NOMO-1 treated with dmso at 0.1 percent for 144 hours (cell line): ENCODE measurements at regions not wholly inside any gene's neighbourhood (a gene's known extent, or its start where the extent isn't known, plus 50 kb on each side); places are given as distances from the start of the nearest gene placed in this dataset.

Experiments
- DNase-seq: peaks from one replicate; lab custom pipeline; 2025; ENCODE audit not compliant: unreplicated experiment; lab: John Stamatoyannopoulos, UW

DNA sequence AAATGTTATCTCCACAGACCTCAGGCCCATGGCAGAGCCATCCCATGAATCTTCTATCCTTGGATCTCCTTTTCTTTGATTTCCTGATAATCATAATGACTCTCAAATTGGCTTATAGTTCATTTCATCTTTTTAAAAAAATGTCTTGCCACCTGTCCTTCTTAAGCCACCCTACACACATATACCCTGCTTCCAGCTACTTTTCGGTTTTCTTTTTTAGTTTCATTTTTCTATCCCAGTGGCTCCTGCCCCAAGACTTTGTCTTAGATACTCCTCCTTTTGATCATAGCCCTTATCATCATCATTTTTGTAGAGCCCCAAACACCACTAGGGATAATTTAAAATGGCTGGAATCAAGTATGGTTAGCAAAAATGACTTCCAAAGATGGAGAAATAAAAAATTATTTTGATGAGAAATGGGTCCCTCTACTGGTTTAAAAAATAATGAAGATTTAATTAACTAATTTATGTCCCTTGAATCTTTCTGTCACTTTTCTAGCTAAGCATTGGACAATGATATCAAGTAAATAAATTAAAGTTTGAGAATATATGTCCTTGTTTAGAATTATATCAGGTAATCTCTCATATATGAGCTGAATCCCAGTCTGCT is 277.3 kb upstream of the SEMA3D start:
- no peak for DNase-seq

DNA sequence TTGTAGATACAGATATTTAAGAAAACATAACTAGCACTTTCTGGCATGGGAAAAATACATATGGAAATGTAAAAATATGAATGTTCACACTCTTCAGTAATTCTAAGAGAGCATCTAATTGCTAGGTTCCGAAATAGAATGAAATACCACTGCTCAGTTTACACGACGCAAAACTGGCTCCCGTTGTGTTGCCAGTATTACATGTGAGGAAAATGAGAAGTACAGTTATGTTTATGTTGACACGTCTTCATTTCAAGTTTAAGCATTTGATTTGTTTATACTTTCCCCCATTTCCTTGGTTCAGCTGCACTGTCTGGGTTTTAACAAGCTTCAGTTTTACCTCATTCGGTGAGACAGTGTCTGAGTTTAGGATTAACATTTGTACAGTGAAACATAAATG is 275.8 kb upstream of the SEMA3D start:
- no peak for DNase-seq

DNA sequence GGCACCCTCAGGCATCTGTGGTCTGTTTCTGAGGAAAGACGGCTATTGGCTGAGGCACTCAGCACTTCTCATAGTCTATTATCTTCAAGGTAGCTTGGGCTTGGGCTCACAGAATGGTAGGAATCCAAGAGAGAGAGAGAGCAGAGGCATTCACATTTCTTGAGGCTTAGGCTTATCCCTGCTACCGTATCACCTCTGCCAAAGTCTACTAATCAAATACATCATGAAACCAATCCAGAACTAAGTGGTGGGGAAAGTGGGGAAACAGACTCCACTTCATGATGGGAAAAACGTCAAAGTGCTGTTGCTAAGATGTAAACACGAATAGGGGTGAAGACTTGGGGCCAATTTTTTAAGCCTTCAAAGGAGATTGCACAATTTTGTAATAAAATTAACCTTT is 271.1 kb upstream of the SEMA3D start:
- no peak for DNase-seq

DNA sequence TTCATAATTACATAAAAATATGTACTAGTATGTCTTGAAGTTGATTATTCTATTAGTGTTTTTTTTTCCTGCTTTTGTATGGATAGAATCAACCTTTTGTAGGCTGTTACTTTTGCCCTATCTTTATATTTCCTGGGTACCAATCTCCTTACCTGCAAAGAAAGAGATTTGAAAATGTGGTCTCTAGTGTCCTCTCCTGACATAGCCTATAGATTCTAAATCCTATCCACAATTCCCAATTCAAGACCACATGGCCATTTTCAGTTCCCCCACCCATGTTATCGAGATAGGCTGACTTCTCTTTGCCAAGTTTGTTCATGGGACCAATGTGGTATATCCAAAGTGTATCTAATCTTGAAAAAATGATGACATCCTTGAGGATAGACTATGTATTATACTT is 269.4 kb upstream of the SEMA3D start:
- DNase-seq: no peak

DNA sequence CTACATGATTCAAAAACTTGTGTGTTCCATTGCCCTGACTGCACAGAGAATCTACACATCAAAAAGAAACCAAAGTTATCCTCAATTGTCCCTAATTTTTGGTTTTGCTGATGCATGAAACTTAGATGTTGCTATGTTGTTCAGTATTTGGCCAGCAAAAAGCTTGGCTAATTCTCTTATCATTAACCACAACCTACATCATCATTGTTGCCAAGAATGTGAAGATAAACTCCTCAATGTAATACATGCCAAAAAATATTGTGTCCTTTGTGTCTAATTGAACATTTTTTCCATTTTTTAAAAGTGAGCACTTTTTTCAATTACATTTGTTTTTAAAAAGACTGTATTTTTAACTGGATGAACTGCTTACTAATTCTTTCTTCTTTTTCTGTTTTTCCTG is 268.0 kb upstream of the SEMA3D start:
- no peak for DNase-seq

DNA sequence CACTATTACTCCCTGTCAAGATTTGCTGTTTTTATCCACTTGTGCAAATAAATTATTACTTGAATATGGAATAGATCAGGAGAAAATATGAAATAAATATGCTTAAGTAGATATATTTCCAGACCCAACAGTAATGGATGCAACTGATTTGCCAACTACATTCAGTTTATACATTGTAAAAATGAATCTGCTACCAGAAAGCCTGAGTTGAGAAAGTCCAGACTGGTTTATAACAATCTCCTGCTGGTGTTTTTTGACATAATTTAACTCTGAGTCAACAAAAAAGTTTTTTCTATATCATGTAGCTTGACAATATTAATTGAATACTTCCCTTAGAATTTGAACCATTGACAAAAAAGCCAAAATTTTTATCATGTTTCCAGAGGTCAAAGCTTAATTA is 265.8 kb upstream of the SEMA3D start:
- no peak for DNase-seq

DNA sequence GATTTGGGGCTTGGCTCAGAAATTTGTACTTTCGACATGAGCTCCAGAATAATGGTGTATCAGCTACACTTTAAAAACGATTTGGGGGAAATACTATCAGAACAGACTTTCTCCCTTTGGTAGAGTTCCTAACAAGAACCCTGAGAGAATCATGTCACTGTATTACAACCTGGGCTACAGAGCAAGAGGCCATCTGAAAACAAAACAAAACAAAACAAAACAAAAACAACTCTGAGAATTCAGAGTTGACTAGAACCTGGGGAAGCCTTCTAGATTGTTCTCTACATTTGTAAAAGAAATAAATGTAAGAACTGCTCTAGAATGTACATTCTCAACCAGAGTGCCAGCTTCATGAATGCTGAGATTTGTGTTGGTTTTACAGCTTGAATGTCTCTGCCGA is 262.6 kb upstream of the SEMA3D start:
- no peak for DNase-seq

DNA sequence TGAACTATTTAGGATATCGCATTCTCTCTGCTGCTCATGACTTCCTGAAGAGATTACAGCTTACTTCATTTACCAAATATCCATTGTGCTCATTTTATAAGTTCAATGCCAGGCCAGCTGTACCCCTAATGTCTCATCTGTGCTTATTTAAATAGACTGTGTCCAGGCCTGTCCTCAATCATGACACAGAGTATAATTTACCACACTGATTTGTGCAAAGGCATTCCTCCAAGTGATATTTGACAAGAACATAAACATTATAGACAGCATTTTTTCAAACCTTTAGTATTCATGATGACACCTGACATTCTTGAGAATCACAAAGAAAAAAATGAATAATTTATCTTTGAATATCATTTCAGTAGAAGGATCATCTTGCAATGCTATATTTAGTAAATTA is 260.1 kb upstream of the SEMA3D start:
- DNase-seq: no peak

DNA sequence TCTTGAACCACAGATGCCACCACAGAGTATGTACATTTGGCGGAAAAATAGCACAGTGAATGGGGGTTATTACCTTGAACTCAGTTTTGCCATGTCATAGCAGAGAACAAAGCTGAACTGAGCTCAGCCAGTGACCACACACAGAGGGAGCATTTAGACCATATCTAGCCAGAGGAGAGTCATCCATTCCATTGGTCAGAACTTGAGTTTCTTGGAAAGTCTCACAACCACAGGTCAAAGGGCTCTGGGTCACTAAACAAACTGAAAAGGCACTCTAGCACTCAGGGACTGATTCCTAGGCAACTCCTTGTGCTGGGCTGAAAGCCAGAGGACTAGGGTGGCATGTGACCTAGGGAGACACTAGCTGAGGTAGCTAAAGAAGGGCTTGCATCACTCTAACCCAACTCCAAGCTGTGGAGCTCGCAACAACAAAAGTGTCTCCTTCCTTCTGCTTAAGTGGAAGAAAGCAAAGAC is 239.7 kb upstream of the SEMA3D start:
- DNase-seq: no peak

DNA sequence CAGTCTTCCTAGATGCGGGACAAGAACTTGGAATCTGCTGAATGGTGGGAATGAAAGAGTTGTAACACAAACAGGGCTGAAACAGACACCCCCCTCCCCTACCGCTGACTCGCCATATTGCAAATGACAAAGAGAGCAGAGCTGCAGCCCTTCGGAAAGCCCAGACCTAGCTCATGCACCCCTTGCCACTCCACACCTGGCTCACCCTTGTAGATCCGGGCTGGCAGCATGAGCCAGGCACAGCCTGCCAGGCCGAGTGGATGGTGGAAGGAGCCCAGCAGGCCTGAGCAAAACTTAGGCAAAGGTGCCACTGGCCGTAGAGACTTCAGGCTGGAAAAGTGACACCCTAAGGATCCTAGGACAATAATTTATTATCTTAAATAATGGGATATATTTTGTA is 237.4 kb upstream of the SEMA3D start:
- no peak for DNase-seq

DNA sequence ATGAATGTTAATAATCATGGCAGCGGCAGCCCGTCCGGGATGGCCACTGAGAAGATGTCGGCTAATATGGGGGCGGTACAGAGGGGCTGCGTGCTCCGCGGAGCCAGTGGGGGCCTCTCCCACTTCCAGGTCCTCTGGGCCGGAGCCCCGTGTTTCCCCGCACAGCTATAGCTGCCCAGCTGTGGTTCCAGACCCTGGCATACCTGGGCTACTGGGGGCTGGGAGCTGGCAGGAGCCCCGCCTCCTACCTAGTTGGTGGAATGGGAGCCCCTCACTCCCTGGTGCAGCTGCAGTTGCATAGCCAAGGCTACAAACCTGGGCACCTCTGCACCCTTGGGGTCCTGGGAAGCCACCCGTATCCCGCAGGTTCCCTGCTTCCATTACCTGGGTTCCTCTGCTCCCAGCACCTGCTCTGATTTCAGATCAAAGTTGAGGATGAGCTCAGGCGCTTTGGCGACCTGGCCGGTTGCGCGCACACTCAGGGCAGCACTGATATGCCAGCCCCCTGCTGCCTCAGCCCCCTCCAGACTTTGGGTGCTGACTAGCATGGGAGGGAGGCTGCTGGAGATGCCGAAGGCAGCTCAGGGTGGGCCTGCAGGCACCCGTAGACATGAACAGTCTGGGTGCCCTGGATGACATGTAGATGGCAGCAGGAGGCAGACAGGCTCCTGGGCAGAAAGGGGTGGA is 236.5 kb upstream of the SEMA3D start:
- no peak for DNase-seq

DNA sequence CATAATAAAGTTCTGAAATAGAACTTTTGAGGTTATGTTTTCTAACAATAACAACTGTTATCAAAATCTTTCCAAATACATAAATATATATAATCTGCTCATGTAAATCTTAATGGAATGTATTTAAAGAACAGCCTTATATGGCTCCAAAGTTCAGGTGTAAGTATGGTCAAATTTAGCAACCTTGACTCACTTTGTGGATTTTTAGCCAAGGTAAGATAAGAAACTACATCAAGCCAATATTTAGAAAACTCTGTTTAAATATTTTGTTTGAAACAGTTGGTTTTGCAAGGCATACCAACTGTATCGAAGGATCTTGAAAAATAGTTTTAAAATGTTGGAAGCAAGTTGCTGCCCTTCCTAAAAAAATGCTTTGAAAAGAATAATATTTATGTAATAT is 228.9 kb upstream of the SEMA3D start:
- no peak for DNase-seq

DNA sequence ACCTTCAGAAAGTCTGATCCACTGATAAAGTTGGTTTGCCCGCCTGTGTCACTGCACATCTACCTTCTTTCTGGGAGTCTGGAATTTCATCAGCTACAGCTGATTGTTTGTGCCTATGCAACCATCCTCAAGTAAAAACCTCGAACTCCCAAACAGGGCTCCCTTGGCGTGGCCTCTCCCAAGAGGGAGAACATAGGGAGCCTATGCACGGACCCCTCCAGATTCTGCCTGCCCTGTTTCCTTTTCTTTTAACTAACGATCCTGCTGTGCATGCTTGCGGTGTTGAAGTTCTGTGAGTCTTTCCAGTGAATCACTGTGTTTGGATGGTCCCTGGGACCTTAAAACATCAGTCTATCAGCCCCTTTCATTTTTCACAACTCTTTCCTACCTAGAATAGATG is 226.9 kb upstream of the SEMA3D start:
- DNase-seq: no peak

DNA sequence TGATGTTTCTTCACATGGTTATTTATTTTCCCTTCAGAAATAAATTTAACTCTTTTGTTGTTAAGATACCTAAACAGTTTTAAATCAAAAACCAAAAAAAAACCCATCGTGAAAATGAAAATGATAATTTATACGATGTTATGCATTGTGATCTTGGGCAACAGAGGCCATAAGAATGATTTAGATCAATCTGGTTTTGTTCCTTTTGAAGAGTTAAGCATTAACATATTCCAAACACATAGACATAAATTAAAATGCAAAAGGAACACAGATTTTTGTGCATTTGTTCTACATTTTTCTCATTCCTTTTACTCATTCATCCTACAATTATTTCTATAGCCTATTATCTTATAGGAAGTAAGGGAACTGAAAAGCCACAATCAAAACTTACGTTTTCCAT is 226.1 kb upstream of the SEMA3D start:
- no peak for DNase-seq

DNA sequence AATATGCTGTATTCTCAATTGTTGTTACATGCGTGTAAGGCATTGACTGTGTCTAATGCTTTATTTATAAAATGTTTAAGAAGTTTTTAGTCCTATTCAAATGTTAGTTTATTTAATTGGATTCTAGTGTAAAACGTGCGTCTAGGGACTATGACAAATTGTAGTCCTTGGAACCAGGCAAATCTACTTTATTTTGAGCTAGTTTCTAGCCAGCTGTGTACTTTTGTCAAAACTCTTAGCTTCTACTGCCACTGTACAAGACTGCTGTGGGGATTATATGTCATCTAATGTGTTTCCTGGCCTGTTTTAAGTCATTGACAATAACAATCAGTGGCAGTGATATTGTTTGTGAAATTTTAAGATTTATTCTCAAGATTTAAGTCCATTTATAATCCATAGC is 220.5 kb upstream of the SEMA3D start:
- no peak for DNase-seq

DNA sequence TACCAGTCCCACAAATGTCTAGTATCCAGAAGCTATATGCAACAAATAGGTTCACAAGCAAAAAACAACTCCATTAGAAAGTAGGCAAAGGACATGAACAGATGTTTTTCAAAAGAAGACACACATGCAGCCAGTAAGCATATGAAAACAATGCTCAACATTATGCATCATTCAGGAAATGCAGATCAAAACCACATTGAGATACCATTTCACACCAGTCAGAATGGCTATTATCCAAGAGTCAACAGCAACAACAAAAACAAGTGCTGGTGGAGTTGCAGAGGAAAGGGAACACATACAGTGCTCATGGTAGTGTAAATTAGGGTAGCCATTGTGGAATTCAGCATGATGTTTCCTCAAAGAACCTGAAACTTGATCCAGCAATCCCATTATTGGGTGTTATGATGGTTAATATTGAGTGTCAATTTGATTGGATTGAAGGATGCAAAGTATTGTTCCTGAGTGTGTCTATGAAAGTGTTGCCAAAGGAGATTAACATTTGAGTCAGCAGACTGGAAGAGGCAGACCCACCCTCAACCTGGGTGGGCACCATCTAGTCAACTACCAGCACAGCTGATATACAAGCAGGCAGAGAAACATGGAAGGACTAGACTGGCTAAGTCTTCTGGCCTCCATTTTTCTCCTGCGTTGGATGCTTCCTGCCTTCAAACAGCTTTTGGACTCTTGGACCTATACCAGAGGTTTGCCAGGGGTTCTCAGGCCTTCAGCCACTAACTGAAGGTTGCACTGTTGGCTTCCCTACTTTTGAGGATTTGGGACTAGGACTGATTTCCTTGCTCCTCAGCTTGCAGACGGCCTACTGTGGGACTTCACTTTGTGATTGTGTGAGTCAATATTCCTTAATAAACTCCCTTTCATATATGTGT is 218.4 kb upstream of the SEMA3D start:
- no peak for DNase-seq

DNA sequence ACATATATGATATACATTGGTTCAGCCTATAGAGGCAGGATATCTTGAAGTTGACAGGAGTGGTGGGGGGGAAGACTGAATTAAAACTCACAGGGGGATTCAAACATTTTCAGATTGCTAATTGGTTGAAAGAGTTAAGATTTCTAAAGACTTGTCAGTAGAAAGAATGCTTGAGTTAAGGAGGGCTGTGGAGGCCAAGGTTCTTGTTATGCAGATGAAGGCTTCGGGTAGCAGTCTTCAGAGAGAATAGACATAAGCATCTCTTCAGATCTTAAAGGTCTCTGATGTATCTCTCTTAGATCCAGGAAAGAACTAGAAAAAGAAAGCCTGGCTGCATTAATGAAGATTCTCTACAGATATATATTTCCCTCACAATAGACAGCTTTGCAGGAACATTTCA is 209.8 kb upstream of the SEMA3D start:
- DNase-seq: no peak

DNA sequence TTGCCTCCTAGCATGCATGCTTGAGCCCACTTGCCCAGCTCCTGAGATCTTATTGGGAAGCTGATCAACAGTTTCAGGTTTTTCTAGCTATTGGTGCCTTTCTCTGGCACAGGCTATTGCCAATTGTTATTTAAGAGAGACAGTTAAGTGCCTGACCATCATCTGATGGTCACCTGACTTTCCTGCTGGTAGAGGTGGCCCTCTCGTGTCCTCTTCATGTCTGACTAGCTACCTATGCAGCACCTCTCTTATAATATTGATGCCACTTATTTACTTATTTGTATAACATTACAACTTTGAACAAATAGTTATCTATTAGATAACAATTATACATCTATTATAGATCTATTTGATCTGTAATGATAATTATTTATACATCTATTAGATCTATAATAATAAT is 205.9 kb upstream of the SEMA3D start:
- DNase-seq: no peak

DNA sequence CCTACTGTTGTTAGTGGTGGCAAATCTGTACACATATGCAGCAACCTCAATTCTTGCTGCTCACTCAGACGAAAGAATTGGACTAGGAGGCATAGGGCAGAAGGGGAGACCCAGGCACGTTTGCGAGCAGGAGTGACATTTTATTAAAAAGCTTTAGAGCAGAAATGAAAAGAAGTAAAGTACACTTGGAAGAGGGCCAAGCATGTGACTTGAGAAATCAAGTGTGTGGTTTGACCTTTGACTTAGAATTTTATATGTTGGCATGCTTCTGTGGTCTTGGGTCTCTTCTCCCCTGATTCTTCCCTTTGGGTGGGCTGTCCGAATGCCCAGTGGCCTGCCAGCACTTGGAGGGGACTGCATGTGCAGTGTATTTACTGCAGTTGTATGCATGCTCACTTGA is 205.5 kb upstream of the SEMA3D start:
- no peak for DNase-seq

DNA sequence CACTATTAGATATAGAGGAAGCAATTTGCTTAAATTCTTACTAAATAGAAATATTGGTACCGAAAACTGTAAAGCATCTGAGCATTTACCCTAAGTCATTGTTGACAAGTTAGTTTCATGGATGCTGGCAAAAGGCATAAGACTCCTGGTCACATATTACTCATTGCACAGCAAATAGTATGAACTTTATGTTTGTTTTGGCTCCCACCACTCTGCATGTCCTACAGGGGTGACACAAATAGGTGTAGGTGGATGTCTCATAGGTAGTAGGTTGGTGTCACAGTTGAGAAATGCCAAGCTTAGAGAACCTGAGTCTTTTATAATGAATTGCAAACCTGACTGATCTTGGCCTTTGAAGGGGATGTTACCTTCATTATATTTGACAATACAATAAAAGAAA is 199.6 kb upstream of the SEMA3D start:
- no peak for DNase-seq

DNA sequence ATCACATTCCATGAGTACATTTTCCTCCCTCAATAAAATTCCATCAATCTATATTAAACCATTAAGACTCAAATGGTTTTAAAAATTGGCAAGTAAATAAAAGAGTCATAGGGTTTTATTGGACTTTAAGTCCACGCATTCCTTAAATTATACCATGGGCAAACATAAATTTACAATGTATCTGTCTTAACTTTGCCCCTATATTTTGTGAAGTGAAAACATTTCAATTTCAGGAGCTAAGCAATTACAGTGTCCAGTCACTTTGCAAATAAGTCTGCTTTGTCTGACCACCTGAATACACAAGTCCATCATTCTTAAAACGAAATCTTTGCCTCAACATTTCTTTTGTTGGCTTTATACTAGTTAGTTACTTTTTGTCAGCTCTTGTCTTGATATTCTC is 197.5 kb upstream of the SEMA3D start:
- DNase-seq: no peak

DNA sequence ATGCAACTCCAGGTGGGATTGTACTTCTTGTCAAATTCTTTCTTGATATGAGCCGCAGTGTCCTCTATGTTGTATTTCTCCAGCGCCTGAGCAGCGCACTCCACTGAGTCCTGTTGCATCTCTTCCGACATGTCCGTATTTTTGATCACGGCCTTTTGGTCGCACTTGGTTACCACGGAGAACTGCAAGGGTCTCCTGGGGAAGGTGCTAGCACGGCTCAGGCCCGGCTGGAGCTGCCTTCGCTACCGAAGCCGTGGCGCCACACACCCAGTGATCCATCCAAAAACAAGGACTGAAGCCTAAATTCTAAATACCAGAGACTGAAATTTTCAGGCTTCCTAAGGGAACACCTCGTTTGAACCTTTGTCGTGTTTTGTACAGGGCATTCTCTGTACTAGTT is 194.4 kb upstream of the SEMA3D start:
- no peak for DNase-seq
